Fibroblast of lung (primary cell): ENCODE measurements at regions not wholly inside any gene's neighbourhood (a gene's known extent, or its start where the extent isn't known, plus 50 kb on each side); places are given as distances from the start of the nearest gene placed in this dataset.

Experiments
- CTCF ChIP-seq, 2 donors: IDR thresholded peaks in 1 of 2; conservative IDR thresholded peaks in 1 of 2; 1 replicate in 1 of 2; 2 replicates in 1 of 2; pipeline ENCODE4 v1.5.1; 2011 to 2012; ENCODE audit warnings: low read length in 2 of 2, control low read depth in 1 of 2, inconsistent platforms in 1 of 2, low read depth in 1 of 2, mild to moderate bottlenecking in 1 of 2
- EZH2 ChIP-seq: IDR thresholded peaks from 2 replicates; pipeline ENCODE4 v1.5.1; 2012; ENCODE audit warnings: low read length, control low read depth, mild to moderate bottlenecking; ENCODE audit errors: missing control alignments

GRCh38 chr13:61187471-61187870, 228.2 kb downstream of the PCDH20 start:
- TF ChIP-seq CTCF (conservative IDR thresholded peaks at IDR 0.05 in 1 of 2, IDR thresholded peaks at IDR 0.05 in 1 of 2; ENCODE audit: low read depth in 1 of 2, low read length in 2 of 2) (no peak), EZH2 (no peak)
